Loucy (cell line): ENCODE measurements at regions not wholly inside any gene's neighbourhood (a gene's known extent, or its start where the extent isn't known, plus 50 kb on each side); places are given as distances from the start of the nearest gene placed in this dataset.

Experiments used
- H2AFZ ChIP-seq: fragments of 200-600 bp; sonication (generic); 2 replicates; pipeline ENCODE4 v1.6.0; 2016; ENCODE audit warnings: antibody characterized with exemption, mild to moderate bottlenecking, low read length, moderate library complexity
- H3F3A ChIP-seq: fragments of 200-600 bp; 2 replicates; pipeline ENCODE4 v1.6.0; 2016; ENCODE audit warnings: antibody characterized with exemption, low read depth, mild to moderate bottlenecking
- H3K27me3 ChIP-seq: fragments of 200-600 bp; sonication (generic); 2 replicates; pipeline ENCODE4 v1.6.1; 2014; ENCODE audit warnings: low read length, mild to moderate bottlenecking; ENCODE audit not compliant: insufficient read depth, poor library complexity, severe bottlenecking
- H3K36me3 ChIP-seq: fragments of 200-600 bp; sonication (generic); 2 replicates; pipeline ENCODE4 v1.6.1; 2016; ENCODE audit warnings: low read length; ENCODE audit not compliant: insufficient read depth
- H3K4me1 ChIP-seq: fragments of 200-600 bp; sonication (generic); 2 replicates; pipeline ENCODE4 v1.5.1; 2014; ENCODE audit warnings: low read length, mild to moderate bottlenecking; ENCODE audit not compliant: insufficient read depth, poor library complexity, severe bottlenecking
- H3K4me2 ChIP-seq: fragments of 200-600 bp; sonication (generic); 2 replicates; pipeline ENCODE4 v1.6.0; 2014; ENCODE audit warnings: antibody characterized with exemption, low read length, low read depth, mild to moderate bottlenecking; ENCODE audit not compliant: poor library complexity, severe bottlenecking
- H3K4me3 ChIP-seq: fragments of 200-600 bp; sonication (generic); 2 replicates; pipeline ENCODE4 v1.5.1; 2014; ENCODE audit warnings: low read length, mild to moderate bottlenecking, mixed read lengths; ENCODE audit not compliant: poor library complexity, severe bottlenecking
- H3K79me2 ChIP-seq: fragments of 200-600 bp; sonication (generic); 2 replicates; pipeline ENCODE4 v1.6.1; 2014; ENCODE audit warnings: low read length; ENCODE audit not compliant: insufficient read depth
- H3K9ac ChIP-seq: fragments of 200-600 bp; sonication (generic); 2 replicates; pipeline ENCODE4 v1.6.0; 2014; ENCODE audit warnings: mild to moderate bottlenecking, low read depth, low read length, moderate library complexity; ENCODE audit not compliant: poor library complexity, severe bottlenecking
- H3K9me2 ChIP-seq: fragments of 200-600 bp; sonication (generic); replicated peaks from 2 replicates; pipeline ENCODE4 v1.6.1; 2016; ENCODE audit warnings: low read depth, low read length, mixed read lengths
- H3K9me3 ChIP-seq: fragments of 200-600 bp; sonication (generic); 2 replicates; pipeline ENCODE4 v1.6.1; 2014; ENCODE audit warnings: mild to moderate bottlenecking, antibody characterized with exemption, low read length, low read depth; ENCODE audit not compliant: insufficient read depth
- H4K20me1 ChIP-seq: fragments of 200-600 bp; sonication (generic); 2 replicates; pipeline ENCODE4 v1.6.0; 2014; ENCODE audit warnings: antibody characterized with exemption, low read length, mild to moderate bottlenecking; ENCODE audit not compliant: insufficient read depth, poor library complexity, severe bottlenecking
- EZH2phosphoT487 ChIP-seq: fragments of 200-600 bp; IDR thresholded peaks from 2 replicates; pipeline ENCODE4 v1.6.1; 2018; ENCODE audit warnings: antibody characterized with exemption, mild to moderate bottlenecking, moderate library complexity, borderline replicate concordance
- TF ChIP-seq, protein P1 (sequence below): fragments of 200-600 bp; sonication (generic); conservative IDR thresholded peaks from 2 replicates; pipeline ENCODE4 v1.5.1; 2014; ENCODE audit warnings: mild to moderate bottlenecking, antibody characterized with exemption, low read length

DNA sequence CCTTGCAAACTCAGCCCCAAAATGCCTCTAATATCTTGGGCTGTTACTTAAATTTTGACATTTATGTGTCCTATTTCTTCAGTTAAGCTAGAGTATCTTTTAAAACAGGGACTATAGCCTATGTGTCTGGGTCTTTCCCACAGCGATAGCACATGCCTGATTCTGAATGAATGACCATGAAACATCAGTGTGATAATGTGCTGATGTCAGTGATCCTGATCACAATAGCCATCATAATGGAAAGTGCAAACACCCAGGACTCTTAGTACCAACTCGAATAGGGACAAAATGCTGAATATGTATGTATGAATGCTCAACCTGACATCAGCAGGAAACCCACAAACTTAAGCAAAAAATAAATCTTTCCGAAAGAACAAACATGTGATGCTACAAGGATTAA is 537.4 kb downstream of the IGSF11 start:
- Histone ChIP-seq H3K4me2 (no peak overlapping the region), H3K9ac (no peak overlapping the region), H3K36me3 (no peaks in the 10 kb centered on the region), H3K4me1 (no peaks in the 10 kb centered on the region), H2AFZ (no peak overlapping the region), H3F3A (no peaks in the 10 kb centered on the region), H4K20me1 (no peaks in the 10 kb centered on the region), H3K4me3 (no peak overlapping the region), H3K9me2 (no peaks in the 10 kb centered on the region; the same call in 1 of the 2 replicates), H3K79me2 (no peaks in the 10 kb centered on the region), H3K27me3 (no peaks in the 10 kb centered on the region), H3K9me3 (no peaks in the 10 kb centered on the region)
- TF ChIP-seq, protein P1, sequence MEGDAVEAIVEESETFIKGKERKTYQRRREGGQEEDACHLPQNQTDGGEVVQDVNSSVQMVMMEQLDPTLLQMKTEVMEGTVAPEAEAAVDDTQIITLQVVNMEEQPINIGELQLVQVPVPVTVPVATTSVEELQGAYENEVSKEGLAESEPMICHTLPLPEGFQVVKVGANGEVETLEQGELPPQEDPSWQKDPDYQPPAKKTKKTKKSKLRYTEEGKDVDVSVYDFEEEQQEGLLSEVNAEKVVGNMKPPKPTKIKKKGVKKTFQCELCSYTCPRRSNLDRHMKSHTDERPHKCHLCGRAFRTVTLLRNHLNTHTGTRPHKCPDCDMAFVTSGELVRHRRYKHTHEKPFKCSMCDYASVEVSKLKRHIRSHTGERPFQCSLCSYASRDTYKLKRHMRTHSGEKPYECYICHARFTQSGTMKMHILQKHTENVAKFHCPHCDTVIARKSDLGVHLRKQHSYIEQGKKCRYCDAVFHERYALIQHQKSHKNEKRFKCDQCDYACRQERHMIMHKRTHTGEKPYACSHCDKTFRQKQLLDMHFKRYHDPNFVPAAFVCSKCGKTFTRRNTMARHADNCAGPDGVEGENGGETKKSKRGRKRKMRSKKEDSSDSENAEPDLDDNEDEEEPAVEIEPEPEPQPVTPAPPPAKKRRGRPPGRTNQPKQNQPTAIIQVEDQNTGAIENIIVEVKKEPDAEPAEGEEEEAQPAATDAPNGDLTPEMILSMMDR = no peak
- no peak for TF ChIP-seq EZH2phosphoT487

DNA sequence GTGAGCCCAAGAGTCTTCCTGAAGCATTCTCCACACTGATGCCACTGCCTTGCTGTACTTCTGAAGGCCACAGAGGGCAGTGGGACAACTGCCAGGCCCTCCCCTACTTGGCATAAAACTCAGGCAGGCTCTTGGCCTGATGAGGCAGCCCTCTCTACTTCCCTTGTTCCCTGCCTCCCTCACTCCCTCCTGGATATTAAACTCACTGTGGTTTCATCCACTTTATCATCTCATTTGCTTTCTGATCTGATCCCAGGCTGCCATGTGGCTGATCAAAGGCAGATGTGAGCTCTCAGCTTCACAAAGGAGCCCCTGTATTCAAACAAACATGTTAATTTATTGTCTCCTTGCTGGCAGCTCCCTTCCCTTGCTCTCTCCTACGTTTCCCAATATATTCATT is 533.5 kb downstream of the IGSF11 start:
- H3K9me3 ChIP-seq = no peaks in the 10 kb centered on the region
- no peak overlapping the region for H2AFZ ChIP-seq

DNA sequence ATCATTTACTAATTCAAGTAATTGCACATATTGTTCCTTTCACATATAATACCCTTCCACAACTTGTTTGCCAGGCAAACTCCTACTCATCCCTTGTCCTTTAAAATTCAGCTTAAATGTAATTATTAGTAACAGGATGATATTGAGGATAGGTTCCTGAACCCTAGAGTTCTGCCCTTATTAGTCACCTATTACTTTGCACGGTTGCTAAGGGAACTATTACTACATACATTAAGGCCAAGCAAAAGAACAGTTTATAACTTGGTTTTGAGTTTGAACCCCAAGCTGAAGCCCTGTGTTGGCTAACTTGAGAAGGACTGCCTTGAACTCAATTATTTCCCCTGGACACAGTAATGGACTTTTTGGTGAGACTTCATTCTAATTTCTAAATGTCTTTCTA is 529.7 kb downstream of the IGSF11 start:
- Histone ChIP-seq H4K20me1 (no peaks in the 10 kb centered on the region), H3K9me3 (no peaks in the 10 kb centered on the region), H3K4me3 (no peak overlapping the region), H3K4me2 (no peak overlapping the region), H3K36me3 (no peaks in the 10 kb centered on the region), H3K4me1 (no peaks in the 10 kb centered on the region), H2AFZ (no peak overlapping the region), H3K79me2 (no peaks in the 10 kb centered on the region), H3K9me2 (no peaks in the 10 kb centered on the region), H3K9ac (no peak overlapping the region), H3F3A (no peaks in the 10 kb centered on the region), H3K27me3 (no peaks in the 10 kb centered on the region)
- no peak for TF ChIP-seq EZH2phosphoT487
- TF ChIP-seq, protein P1 = no peak

More for the DNA sequence above, 533.5 kb downstream of the IGSF11 start:
- TF ChIP-seq, protein P1 = no peak
- no peak overlapping the region for H3K4me2 ChIP-seq
- no peak overlapping the region for H3K9ac ChIP-seq
- no peaks in the 10 kb centered on the region for H4K20me1 ChIP-seq
- no peaks in the 10 kb centered on the region for H3K27me3 ChIP-seq
- H3K4me3 ChIP-seq = no peak overlapping the region
- no peaks in the 10 kb centered on the region for H3K4me1 ChIP-seq
- H3K9me2 ChIP-seq = no peaks in the 10 kb centered on the region
- no peaks in the 10 kb centered on the region for H3K79me2 ChIP-seq
- H3K36me3 ChIP-seq = no peaks in the 10 kb centered on the region
- no peaks in the 10 kb centered on the region for H3F3A ChIP-seq
